ENCODE measurements at regions not wholly inside any gene's neighbourhood (a gene's known extent, or its start where the extent isn't known, plus 50 kb on each side); places are given as distances from the start of the nearest gene placed in this dataset.

GRCh38 chr14:26856876-26857518, 259.2 kb upstream of the NOVA1 start:
- DNase-seq, result no peak

- DNase-seq, result no peak
Measured at GRCh38 chr14:26859483-26859882, 261.6 kb upstream of the NOVA1 start.

GRCh38 chr14:26860111-26860510, 262.3 kb upstream of the NOVA1 start:
- no peak for DNase-seq

- no peak for DNase-seq
Measured at GRCh38 chr14:26863736-26864135, 265.9 kb upstream of the NOVA1 start.

GRCh38 chr14:26866721-26867120, 268.9 kb upstream of the NOVA1 start:
- DNase-seq, result no peak

- DNase-seq, result no peak
Measured at GRCh38 chr14:26867171-26867757, 269.4 kb upstream of the NOVA1 start.

- DNase-seq, result no peak
Measured at GRCh38 chr14:26870096-26870495, 272.3 kb upstream of the NOVA1 start.

GRCh38 chr14:26870722-26871617, 273.1 kb upstream of the NOVA1 start:
- no peak for DNase-seq

- no peak for DNase-seq
Measured at GRCh38 chr14:26872515-26873361, 274.9 kb upstream of the NOVA1 start.

- no peak for DNase-seq
Measured at GRCh38 chr14:26873362-26873960, 275.6 kb upstream of the NOVA1 start.

GRCh38 chr14:26887847-26888246, 290.0 kb upstream of the NOVA1 start:
- no peak for DNase-seq

GRCh38 chr14:26888592-26888991, 290.8 kb upstream of the NOVA1 start:
- DNase-seq, result no peak

- no peak for DNase-seq
Measured at GRCh38 chr14:26896447-26896846, 298.6 kb upstream of the NOVA1 start.

GRCh38 chr14:26897196-26897595, 299.4 kb upstream of the NOVA1 start:
- DNase-seq, result no peak

- no peak for DNase-seq
Measured at GRCh38 chr14:26905229-26905628, 307.4 kb upstream of the NOVA1 start.

- DNase-seq, result no peak
Measured at GRCh38 chr14:26913786-26914185, 316.0 kb upstream of the NOVA1 start.

- DNase-seq, result no peak
Measured at GRCh38 chr14:26917086-26917485, 319.3 kb upstream of the NOVA1 start.

GRCh38 chr14:26925876-26926584, 328.2 kb upstream of the NOVA1 start:
- no peak for DNase-seq

GRCh38 chr14:26926585-26926984, 328.8 kb upstream of the NOVA1 start:
- DNase-seq, result no peak

GRCh38 chr14:26928019-26928418, 330.2 kb upstream of the NOVA1 start:
- DNase-seq, result no peak

- DNase-seq, result no peak
Measured at GRCh38 chr14:26929361-26929760, 331.5 kb upstream of the NOVA1 start.

GRCh38 chr14:26930576-26930975, 332.7 kb upstream of the NOVA1 start:
- no peak for DNase-seq
